CD4-positive, alpha-beta T cell treated with Interleukin-4 for 4 hours (primary cell): ENCODE measurements at regions not wholly inside any gene's neighbourhood (a gene's known extent, or its start where the extent isn't known, plus 50 kb on each side); places are given as distances from the start of the nearest gene placed in this dataset.

ENCODE experiments used
- DNase-seq: peaks from one replicate; pipeline ENCODE4 v3.0.0-alpha.2; 2020

DNA sequence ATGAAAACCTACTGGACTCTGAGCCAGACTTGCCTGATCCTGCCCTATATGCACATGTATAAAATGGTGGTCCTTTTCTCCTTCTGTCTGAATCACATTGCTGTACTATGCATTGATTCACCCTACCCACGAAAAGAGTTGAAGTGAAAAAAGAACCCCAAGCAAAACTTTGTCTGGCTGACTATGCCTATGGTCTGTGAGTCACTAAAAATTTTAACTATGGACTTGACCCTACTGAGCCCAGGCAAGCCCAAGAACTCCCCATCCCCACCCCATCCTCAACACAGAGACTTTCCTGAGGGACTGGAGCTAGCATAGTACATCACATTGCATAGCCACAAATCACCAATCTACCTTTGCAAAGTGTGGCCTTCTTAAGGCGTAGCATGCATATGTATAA lies 116.6 kb upstream of the TENM3 start:
- DNase-seq, result no peak

DNA sequence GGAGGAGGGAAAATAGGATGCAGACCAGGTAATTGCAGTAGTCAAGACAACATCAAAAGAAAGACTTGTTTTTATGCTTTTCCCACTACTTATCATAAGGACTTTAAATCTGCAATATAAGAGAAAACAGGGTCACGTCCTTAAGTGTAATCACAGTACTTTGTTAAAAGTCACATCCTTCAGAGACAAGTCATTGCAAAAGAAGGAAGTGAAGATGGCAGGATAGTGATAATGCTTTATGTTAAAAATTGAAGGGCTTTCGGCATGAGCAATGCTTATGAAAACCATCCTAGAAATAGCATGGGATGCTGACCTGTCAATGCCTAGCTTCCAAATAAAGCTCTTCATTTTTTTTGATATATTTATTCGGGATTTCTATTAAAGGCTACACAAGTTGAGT lies 110.2 kb upstream of the TENM3 start:
- DNase-seq, result no peak

DNA sequence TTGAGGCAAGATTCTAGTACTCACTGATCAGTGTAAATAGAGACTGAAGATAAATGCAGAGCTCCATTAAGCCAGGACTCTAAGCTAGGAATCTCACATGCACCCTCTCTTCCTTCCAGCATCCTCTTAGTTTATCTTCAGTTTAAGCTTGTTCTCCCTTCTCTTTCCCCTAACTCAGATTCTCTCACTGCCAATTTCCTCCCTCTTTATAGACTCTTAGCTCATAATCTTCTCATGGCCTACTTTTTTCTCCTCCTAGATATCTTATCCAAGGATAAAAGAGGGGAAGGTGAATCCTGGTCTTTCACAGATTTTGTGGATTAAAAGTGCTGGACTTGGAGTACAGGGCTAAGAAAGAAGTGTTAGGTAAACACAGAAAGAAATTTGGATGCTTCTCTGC lies 108.9 kb upstream of the TENM3 start:
- DNase-seq, result no peak

DNA sequence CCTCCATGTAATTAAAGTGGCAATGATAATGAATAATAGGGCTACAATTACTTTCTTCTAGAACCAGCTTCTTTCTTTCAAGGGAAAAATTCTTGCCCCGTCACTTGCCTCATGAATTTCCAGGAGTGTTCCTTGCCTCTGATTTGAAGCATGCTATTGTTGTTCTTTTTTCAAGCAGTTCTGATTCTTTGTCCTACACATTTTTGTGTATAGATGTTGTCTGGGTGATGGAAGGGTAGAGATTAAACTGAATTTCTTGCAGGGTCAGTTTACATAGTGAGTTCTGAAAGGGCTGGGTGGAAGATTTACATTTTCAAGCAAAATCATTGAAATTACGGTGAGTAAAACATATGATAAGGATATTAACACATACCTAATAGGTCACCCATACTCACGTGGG lies 107.0 kb upstream of the TENM3 start:
- no peak for DNase-seq

DNA sequence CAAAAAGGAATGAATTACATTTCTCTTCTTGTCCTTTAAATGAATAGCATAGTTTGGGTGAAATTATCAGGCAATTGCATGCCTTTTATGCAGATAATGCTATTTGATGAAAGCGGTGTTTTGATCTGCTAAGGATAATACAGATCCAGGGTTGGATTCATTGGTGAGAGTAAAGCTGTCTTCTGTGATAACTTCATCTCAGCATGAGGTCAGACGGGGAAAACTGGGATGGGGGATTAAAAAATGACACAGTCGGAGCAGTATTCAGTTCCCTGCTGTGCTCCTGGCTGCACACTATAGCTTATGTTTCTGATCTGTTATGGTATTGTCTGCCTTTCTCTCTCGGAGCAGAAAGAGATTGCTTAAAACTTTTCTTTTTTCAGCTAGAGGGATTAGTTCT lies 105.9 kb upstream of the TENM3 start:
- no peak for DNase-seq

DNA sequence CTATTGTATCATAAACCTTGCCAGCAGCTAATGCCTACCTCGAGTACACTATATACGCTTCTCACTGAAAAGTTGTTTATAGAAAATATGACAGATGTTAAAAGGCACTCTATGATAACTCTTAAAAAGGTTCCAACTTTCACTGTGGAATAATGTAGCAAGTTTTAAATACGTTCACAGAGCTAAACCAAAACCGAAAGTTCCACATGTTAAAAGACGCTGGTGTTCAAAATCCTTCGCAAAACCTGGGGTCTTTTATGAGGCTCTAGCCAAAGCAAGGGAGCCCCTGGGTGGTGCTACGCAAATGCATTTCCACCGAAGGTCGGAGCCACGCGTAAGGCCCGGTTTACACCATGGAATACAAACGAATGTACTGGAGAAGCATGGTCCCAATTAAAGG lies 103.7 kb upstream of the TENM3 start:
- no peak for DNase-seq

DNA sequence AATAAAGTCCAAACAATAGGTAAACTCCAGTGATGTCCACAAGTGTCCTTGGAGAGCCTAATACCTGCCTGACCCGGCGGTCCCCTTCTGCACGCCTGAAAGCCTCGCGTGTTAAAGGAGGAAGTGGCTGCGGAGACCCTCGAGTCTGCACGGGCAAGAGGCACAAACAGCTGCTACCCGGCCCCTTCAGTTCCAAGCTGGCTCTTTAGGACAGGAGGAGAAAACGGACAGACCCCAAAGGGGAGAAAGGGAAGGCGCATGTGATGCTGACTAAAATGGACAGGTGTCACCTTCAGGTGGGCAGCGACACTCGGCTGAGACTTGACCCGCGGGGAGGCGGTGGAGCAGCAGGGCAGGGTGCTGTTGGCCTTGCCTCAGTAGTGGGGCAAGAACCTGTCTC lies 102.7 kb upstream of the TENM3 start:
- no peak for DNase-seq

DNA sequence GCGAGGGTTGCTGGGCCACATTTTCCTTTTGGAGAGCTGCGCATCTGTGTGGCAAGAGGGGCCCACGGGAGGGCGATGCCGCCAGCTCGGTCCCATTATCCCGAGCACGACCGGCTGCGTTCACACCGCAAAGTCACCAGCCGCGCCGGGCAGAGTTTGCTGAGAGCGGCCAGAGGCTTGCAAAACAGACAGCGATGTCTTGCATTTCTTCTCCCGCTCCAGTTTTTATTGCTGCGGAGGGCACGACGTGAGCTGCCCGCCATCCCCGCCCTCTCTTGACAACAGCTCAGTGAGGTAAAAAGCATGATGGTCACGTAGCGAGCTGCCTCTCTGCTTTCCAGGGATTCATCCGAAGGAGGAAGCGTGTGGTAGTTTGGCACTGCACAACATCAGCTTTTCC lies 102.1 kb upstream of the TENM3 start:
- DNase-seq, result no peak

DNA sequence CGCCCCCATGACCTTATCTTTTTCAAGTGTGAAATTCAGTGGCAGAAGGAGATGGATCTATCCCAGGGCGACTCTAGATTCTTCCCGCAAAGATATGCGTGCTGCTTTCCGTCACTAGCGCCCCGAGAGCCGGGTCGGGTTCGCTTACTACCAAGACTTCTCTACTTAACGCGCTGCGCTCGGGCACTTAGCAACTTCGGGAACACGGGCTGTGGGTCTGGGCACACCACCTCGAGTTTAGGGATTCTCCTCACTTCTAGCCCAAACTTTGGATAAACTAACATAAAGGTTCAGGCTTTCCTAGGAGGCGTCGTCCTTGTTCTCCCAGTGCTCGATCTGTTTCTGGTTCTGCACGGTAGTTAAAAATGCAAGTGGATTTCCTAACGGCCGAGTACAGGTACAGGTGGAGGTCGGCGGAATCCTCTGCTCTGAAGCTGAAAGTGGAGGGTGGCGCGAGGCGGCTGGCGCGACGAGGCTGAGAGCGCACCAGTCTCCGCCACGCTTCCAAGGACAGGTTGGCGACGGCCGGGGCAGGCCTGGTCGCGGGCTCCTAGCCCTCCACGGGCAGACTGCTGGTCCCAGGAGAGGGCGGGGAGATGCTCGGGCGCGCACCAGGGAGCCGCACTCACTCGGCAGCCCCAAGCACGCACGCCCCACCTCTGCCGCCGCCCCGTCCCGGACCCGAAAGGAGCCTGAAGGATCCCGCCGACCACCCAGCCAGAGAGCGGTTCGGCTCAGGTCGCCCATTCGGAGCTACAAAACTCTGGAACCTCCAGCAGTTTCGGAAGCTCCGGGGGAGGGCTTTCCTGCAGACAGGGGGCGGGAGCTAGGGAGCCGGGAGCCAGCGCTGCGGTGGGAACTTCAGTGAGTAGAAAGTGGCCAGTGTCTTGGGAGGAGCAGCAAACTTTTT lies 100.8 kb upstream of the TENM3 start:
- DNase-seq, result no peak

DNA sequence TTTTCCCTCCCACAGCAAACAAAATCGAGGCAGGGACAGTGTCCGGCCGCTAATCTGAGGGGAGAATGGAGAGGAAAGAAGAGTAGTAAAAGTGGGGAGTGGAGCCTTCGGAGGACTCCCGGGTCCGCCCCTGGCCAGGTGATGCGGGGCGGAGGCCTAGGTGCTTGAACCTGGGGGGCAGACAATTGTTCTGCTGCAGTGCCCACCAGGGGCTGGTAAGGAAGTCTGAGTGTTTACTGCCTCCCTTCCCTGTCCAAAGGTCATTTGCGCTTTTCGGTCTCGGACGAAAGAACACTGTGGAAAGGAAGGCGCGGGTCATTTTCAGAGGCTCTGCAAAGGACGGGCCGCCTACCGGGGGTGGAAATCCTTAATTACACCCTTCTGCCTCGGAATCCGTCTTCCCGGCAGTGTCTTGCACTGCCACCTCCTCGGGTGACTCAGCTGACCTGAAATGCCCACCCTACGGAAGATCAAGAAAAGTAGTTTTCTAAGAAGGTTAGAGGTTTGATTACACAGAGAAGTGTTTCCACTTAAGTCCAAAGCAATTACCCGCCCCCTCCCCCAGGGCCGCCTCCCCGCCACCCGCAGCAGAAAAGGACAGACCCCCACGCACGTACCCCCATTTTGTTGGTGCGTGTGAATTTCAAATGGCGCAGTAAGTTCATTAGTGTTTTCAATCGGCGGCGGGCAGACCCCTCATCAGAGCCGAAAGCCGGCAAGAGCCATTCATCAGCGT lies 99.9 kb upstream of the TENM3 start:
- DNase-seq, result no peak

DNA sequence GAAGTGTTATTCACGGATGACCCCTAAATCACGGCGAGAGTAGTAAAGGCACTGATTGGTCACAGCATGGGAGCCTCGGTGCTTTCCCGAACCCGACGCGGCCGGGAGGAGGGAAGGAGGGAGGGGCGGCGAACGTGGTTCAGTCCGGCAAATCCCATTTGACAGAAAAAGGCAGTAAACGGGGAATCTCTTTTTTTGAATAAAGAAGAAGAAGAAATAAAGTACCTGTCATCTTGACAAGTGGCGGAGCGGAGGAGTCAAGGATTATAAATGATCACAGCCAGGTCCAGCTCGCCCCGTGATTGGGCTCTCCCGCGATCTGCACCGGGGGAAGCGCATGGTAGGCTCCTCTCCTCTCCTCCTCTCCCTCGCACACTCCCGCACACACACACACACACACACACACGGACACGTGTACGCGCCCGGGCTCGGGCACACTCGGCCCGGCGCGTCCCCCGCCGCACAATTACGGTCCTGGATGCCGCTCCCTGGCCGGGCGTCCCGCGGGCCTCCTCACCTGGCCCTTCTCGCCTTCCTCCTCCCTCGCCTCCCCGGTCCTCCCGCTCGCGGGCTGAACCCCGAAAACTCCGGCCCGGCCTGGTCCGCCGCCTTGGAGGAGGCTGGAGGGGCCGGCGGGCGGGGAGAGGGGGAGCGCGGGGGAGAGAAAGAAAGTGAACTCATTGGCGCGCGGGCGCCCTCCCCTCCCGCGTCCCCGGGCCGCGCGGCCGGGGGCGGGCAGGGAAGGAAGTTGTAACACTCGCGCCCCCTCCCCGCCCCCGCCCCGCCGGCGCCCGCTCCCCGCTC lies 99.2 kb upstream of the TENM3 start:
- DNase-seq, result no peak

DNA sequence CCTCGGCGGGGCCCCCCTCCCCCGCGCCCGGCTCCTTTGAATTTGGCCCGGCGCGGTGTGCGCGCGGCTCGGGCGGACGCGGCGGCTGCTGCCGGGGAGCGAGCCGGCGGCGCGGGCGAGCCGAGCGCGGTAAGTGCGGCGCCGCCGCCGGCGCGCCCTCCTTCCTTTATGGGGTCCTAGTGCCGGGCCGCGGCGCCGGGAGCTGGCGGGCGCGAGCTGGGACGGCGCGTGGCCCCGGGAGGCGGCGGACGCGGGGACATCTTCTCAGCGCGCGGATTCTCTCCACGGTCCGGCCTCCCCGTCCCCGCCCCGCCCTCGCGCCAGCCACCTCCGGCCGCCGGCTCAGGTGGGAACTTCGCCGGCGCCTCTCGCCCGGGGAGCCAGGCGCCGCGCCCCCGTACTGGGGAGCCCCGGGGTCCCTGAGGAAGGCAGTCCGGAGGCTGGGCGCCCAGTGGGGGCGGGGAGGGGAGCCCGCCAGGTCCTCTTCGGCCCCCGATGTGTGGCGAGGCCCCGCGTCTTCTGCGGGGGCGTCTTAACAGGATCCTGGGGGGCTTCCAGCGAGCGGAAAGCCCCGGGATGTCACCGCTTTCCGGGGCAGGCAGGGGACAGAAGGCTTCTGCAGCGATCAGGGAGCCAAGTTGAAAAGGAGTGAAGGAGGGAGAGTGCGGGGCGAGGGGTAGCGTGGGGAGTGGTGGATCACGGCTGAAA lies 98.4 kb upstream of the TENM3 start:
- no peak for DNase-seq

DNA sequence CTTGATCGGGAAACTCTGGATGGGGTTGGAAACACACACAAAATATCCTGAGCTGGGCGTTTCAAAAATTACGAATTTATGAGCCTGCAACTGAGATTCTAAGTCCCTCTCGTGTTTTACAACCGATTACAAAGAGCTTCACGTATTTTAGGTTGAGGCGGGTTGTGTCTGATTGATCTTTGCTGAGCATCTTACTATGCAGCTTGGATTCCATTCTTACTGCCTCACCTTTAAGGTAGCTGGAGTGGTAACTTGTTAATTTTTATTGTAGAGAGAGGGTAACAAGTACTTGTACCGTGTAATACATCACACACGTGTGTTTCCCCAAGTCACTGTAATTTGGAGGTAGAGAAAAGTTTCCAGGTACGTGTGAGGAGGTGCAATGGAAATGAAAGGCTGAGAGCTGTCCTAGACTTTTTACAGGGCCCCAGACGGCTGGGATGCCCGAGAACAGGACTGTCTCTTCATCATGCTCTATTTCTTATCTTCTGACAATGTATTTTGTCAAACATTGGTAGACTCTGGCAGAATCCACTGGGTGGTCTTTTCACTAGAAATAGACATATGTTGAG lies 97.8 kb upstream of the TENM3 start:
- DNase-seq, result no peak

DNA sequence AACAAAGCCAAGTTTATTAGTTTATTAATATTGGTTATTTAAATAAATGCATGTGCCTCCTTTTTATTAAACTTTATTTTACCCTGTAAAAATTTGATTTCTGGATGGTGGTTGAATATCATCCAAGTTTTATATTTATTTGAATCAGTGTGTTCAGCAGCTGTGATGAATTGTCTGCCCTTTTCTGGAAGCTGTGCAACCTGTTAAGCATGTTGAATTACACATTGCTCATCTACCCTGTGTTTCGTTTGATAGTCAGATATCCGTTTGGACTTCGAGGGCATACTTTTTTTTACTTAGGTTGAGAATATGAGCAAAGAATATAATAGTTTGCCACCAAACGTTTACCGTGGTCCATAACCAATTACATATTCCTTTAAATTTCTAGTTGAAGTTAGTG lies 95.8 kb upstream of the TENM3 start:
- no peak for DNase-seq

DNA sequence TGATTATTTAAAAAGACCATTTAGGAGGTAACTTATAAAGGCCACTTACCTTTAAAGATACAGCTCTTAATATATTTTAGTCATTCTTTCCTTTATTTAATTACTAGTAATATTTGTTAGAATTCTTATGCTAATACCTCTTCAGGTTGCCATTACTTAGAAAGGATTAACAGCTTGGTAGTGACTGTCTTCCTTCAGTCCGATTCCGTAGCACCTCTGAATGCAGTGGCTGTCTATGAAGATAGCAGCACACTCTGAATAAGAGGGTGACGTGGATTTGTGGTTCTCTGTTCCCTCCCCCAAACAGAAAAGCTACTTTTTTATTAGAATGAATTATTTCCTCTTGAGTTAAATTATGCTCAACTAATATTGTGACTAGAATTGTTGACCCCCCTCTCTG lies 92.6 kb upstream of the TENM3 start:
- no peak for DNase-seq

DNA sequence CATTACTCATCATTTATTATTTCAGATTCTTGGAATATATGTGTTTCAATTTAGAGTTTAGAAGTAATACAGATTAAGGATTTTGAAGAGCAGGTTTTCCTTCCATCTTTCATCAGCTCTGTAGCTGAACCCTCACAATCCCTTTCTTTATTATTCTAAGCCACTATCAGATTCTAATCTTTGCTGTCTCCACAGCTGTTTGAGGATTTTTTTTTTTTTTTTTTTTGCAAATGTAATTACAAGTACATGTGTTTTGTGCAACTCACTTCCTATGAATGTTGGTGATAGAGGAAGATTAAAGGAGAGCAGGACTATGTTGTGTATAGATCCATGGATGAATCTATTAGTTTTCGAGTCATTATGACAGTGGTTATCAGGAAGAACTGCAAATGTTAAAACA lies 87.4 kb upstream of the TENM3 start:
- no peak for DNase-seq

DNA sequence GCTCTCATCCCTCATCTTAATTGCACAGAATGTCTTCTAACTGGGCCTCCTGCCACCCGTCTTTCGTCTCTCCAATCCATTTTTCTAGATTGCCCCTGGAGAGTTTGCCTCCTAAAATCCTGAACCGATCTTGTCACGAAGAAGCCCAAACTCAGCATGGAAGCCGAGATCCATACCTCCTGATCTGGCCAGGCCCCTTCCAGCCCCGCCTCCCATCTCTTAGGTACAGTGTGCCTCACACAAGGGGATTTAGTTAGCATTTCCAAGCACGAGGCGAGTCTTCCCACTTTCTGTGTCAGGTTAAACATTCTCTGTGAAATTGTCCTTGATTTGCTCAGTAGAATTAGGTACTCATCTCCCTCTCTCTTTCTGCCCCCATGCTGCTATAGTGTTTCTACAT lies 80.0 kb upstream of the TENM3 start:
- DNase-seq, result no peak

DNA sequence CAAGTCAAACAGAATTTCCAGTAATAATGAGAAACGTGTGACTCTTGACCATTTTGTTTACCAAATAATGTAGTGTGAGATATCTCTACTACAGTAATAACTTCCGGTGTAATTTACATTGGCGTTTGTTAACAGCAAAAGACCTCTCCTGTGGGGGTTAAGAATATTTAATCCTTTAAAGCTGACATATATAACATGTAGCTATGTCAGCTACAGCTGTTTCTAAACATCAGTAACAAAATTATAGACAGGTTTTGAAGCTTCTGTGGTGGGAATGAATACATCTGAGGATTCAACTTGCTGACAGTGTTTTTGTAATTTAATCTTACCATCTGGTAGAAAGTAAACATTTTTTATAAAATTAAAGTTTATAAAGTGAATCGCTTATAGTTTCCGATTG lies 73.6 kb upstream of the TENM3 start:
- no peak for DNase-seq

DNA sequence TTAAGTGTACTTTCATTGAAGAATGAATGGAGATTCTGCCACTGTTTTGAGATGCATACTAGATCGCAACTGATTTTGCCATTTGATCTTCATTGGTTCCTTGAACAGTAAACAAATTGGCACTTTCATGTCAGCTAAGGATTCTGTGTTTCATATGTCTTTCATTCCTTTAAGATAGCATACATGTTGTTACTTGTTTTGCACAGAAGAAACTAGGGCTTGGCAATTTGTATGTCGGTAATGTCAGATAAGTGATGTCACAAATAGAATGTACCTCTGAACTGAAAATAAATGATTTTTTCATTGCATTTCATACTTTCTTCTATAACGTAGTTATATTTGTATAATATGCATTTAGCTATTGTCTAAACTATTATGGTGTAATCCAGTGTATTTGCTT lies 73.2 kb upstream of the TENM3 start:
- DNase-seq, result no peak

DNA sequence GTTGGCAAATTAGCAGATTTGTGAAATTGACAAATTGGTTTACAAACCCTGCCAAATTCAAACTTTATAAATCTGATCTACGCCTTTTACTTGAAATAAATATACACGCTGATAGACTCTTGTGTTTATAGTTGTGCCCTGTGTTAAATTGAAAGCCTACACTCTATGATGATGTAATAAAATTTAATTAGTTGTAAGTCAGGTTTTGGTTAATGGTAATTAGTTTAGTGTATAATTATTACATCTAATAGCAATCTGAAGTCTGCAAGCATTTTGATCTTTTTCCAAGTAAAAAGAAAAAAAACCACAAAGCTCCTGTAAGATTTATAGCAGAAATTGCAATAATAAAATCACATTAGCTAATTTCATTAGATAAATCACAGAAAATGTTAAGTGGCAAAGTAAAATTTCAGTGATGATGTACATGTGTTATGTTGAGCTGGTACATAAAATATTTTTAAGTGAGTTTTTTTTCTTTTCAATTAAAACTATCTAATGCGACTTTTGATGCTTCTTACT lies 72.7 kb upstream of the TENM3 start:
- DNase-seq, result no peak

DNA sequence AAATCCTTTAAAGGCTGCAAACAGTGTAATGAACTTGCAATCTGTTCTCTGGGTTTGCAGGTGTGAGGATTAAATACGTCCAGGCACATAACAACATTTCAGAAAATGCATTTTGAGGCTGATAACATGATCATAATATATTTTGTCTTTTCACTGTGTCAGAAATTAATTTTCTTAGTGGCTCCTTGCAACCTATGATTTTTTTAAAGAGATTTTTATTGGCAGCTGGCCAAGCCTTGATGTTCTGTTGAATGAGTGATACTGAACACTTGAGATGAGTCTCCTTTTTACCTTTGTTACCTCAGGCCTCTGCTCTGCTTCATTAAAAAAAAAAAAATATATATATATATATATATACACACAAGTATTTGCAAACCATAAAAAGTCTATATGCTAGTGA lies 68.2 kb upstream of the TENM3 start:
- DNase-seq, result no peak

DNA sequence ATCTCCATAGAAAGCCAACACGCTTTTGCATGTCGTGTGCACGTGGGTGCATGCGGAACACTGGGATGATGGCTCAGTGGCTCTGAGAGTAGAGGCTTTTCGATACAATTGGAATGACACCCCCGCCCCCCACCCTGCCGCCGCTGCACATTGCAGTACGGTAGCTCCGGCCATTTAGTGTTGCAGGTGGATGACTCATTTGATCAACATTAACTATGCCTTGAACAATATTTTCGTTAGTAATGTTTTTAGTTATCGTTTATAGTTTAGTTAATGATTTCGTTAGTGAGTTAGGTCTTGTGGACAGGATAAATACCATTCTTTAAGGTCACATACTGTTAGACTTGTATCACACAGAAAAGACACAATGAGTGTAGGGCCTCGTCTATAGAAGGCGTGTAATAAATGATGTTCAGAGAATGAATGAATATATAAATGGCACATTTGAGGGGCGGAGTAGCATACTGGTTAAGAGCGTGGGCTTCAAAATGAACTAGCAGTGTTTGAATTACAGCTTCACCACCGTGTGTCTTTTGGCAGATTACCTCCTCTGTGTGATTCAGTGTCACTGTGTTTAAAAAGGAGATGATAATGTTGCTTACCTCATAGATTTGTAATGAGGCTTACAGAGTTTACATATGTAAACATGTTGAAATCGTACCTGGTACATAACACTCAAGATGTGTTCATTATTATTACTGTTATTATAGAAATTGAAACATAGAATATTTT lies 67.2 kb upstream of the TENM3 start:
- no peak for DNase-seq
